ENCODE measurements at regions not wholly inside any gene's neighbourhood (a gene's known extent, or its start where the extent isn't known, plus 50 kb on each side); places are given as distances from the start of the nearest gene placed in this dataset.
A peak's percentile ranks its signal among the peaks of the same experiment; 100 is the strongest.

- peak overlapping the region; percentile 26 to 60 (median 50) for H3K27ac Mint-ChIP-seq
- H3K36me3 Mint-ChIP-seq (ENCODE audit: low read depth) = no peaks in the 10 kb centered on the region
- H3K4me3 Mint-ChIP-seq = no peak overlapping the region
- TF ChIP-seq CTCF (IDR thresholded peaks at IDR 0.05; ENCODE audit: unreplicated experiment in 3 of 3) = no peak
- peaks cover 3% of the 10 kb centered on the region for H3K9me3 Mint-ChIP-seq
- H3K27me3 Mint-ChIP-seq (ENCODE audit: low read depth) = no peaks in the 10 kb centered on the region
- H3K4me1 Mint-ChIP-seq = peaks cover 39% of the 10 kb centered on the region
Observed at GRCh38 chr18:60981682-60982328, 351.4 kb upstream of the CDH20 start.

GRCh38 chr18:60982329-60982695 is 350.9 kb upstream of the CDH20 start:
- H3K36me3 Mint-ChIP-seq (ENCODE audit: low read depth) = no peaks in the 10 kb centered on the region
- peak overlapping the region; percentile 26 to 60 (median 50) for H3K27ac Mint-ChIP-seq
- H3K4me1 Mint-ChIP-seq = peaks cover 39% of the 10 kb centered on the region
- H3K9me3 Mint-ChIP-seq = peaks cover 3% of the 10 kb centered on the region
- H3K4me3 Mint-ChIP-seq = no peak overlapping the region
- no peaks in the 10 kb centered on the region for H3K27me3 Mint-ChIP-seq (ENCODE audit: low read depth)
- TF ChIP-seq CTCF (IDR thresholded peaks at IDR 0.05; ENCODE audit: unreplicated experiment in 3 of 3) = no peak

- no peaks in the 10 kb centered on the region for H3K27me3 Mint-ChIP-seq (ENCODE audit: low read depth)
- no peak overlapping the region for H3K4me3 Mint-ChIP-seq
- H3K36me3 Mint-ChIP-seq (ENCODE audit: low read depth) = no peaks in the 10 kb centered on the region
- peaks cover 3% of the 10 kb centered on the region for H3K9me3 Mint-ChIP-seq
- H3K27ac Mint-ChIP-seq = peak overlapping the region in 2 of 3 experiments; percentile 26 to 60
- H3K4me1 Mint-ChIP-seq = peaks cover 41% of the 10 kb centered on the region
- TF ChIP-seq CTCF (IDR thresholded peaks at IDR 0.05; ENCODE audit: unreplicated experiment in 3 of 3) = no peak
Observed at GRCh38 chr18:60982928-60983327, 350.3 kb upstream of the CDH20 start.

GRCh38 chr18:60984510-60984909 is 348.7 kb upstream of the CDH20 start:
- TF ChIP-seq CTCF (IDR thresholded peaks at IDR 0.05; ENCODE audit: unreplicated experiment in 3 of 3) = no peak
- Mint-ChIP-seq H3K4me1 (peaks cover 42% of the 10 kb centered on the region), H3K4me3 (no peak overlapping the region), H3K9me3 (peaks cover 3% of the 10 kb centered on the region), H3K36me3 (ENCODE audit: low read depth) (no peaks in the 10 kb centered on the region), H3K27me3 (ENCODE audit: low read depth) (no peaks in the 10 kb centered on the region), H3K27ac (no peak overlapping the region)

GRCh38 chr18:60987963-60988362 is 345.3 kb upstream of the CDH20 start:
- peak overlapping the region in 1 of 3 experiments; percentile 11 for H3K27ac Mint-ChIP-seq
- no peaks in the 10 kb centered on the region for H3K36me3 Mint-ChIP-seq (ENCODE audit: low read depth)
- peaks cover 8% of the 10 kb centered on the region for H3K9me3 Mint-ChIP-seq
- no peak for TF ChIP-seq CTCF (IDR thresholded peaks at IDR 0.05; ENCODE audit: unreplicated experiment in 3 of 3)
- H3K4me1 Mint-ChIP-seq = peaks cover 12% of the 10 kb centered on the region
- H3K27me3 Mint-ChIP-seq (ENCODE audit: low read depth) = no peaks in the 10 kb centered on the region
- no peak overlapping the region for H3K4me3 Mint-ChIP-seq

- H3K9me3 Mint-ChIP-seq = peaks cover 9% of the 10 kb centered on the region
- no peak overlapping the region for H3K4me3 Mint-ChIP-seq
- no peaks in the 10 kb centered on the region for H3K27me3 Mint-ChIP-seq (ENCODE audit: low read depth)
- TF ChIP-seq CTCF (IDR thresholded peaks at IDR 0.05; ENCODE audit: unreplicated experiment in 3 of 3) = no peak
- H3K27ac Mint-ChIP-seq = no peak overlapping the region
- no peaks in the 10 kb centered on the region for H3K36me3 Mint-ChIP-seq (ENCODE audit: low read depth)
- H3K4me1 Mint-ChIP-seq = no peaks in the 10 kb centered on the region
Observed at GRCh38 chr18:60996326-60996725, 336.9 kb upstream of the CDH20 start.

Measured in nephron (organoid).